ENCODE measurements at regions not wholly inside any gene's neighbourhood (a gene's known extent, or its start where the extent isn't known, plus 50 kb on each side); places are given as distances from the start of the nearest gene placed in this dataset.

DNA sequence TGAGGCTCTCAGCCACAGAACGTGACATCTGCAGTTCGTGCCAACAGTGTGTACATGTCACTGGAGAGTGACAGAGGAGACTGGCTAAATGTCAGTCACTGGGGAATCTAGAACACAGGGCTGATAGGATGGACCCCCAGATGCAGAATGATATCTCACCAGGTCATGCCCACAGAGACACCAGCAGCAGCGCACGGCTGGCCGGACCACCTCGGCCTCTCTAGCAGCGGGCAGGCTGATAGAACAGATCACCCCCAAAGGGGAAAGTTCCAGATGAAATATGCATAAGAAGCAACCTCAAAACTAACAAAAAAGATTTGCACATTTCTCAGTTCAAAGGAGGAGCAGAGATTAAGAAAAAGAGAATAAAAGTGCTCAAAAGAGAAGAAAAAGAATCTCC is 266.5 kb downstream of the SEC23A start:
- TF ChIP-seq, protein P1, sequence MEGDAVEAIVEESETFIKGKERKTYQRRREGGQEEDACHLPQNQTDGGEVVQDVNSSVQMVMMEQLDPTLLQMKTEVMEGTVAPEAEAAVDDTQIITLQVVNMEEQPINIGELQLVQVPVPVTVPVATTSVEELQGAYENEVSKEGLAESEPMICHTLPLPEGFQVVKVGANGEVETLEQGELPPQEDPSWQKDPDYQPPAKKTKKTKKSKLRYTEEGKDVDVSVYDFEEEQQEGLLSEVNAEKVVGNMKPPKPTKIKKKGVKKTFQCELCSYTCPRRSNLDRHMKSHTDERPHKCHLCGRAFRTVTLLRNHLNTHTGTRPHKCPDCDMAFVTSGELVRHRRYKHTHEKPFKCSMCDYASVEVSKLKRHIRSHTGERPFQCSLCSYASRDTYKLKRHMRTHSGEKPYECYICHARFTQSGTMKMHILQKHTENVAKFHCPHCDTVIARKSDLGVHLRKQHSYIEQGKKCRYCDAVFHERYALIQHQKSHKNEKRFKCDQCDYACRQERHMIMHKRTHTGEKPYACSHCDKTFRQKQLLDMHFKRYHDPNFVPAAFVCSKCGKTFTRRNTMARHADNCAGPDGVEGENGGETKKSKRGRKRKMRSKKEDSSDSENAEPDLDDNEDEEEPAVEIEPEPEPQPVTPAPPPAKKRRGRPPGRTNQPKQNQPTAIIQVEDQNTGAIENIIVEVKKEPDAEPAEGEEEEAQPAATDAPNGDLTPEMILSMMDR (IDR thresholded peaks at IDR 0.05; ENCODE audit: low read depth, low read length): no peak
- TF ChIP-seq EZH2phosphoT487 (IDR thresholded peaks at IDR 0.05; ENCODE audit: low read depth): no peak

Measured in OCI-LY3 (cell line).